ENCODE measurements at regions not wholly inside any gene's neighbourhood (a gene's known extent, or its start where the extent isn't known, plus 50 kb on each side); places are given as distances from the start of the nearest gene placed in this dataset.

DNA sequence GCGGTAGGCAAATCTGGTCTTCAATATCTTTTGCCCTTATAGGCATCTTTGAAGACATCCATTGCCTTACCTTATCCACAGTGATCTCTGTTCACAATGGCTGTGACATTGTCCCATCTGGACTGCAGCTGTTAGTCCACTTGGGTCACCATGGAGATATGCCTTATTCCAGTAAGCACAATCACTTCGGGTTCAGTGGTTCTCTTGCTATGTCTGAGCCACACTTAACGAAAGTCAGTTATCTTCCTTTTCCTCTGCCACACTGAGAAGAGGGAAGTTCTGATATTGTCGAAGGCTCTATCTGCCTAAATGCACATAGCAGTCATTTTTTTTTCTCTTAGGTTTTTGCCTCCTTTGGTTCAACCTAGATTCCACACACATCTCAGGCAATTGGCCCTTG is 119.0 kb upstream of the SATB1 start:
- ATAC-seq (ENCODE audit: low read depth): no peak
- CTCF ChIA-PET: no interaction called here

More for the DNA sequence above, 119.0 kb upstream of the SATB1 start:
- H2BK120ac ChIP-seq (ENCODE audit: low read depth, low read length): no peak overlapping the region
- no peak overlapping the region for H3K9ac ChIP-seq (ENCODE audit: low read depth, low read length)
- no peak overlapping the region for H2AK5ac ChIP-seq (ENCODE audit: low read depth, low read length)
- TF ChIP-seq MXI1 (IDR thresholded peaks at IDR 0.05; ENCODE audit: borderline replicate concordance, low read depth, low read length) (no peak), FOS (IDR thresholded peaks at IDR 0.05; ENCODE audit: low read depth, low read length) (no peak), CEBPB (IDR thresholded peaks at IDR 0.05; ENCODE audit: low read depth, low read length) (no peak), SMC3 (IDR thresholded peaks at IDR 0.05; ENCODE audit: low read depth, low read length) (no peak), BHLHE40 (IDR thresholded peaks at IDR 0.05; ENCODE audit: low read depth, low read length) (no peak), MAFK (IDR thresholded peaks at IDR 0.05; ENCODE audit: low read depth, low read length) (no peak), RFX5 (IDR thresholded peaks at IDR 0.05; ENCODE audit: low read depth, low read length) (no peak), POLR2A (IDR thresholded peaks at IDR 0.05; ENCODE audit: low read depth, low read length) (no peak), NFE2L2 (IDR thresholded peaks at IDR 0.05; ENCODE audit: low read depth, low read length) (no peak), MAZ (IDR thresholded peaks at IDR 0.05; ENCODE audit: borderline replicate concordance, low read depth, low read length) (no peak), RCOR1 (IDR thresholded peaks at IDR 0.05; ENCODE audit: insufficient replicate concordance, low read length) (no peak), RAD21 (IDR thresholded peaks at IDR 0.05; ENCODE audit: low read length) (no peak), CHD1 (IDR thresholded peaks at IDR 0.05; ENCODE audit: low read depth, low read length) (no peak)
- TF ChIP-seq, protein P1, sequence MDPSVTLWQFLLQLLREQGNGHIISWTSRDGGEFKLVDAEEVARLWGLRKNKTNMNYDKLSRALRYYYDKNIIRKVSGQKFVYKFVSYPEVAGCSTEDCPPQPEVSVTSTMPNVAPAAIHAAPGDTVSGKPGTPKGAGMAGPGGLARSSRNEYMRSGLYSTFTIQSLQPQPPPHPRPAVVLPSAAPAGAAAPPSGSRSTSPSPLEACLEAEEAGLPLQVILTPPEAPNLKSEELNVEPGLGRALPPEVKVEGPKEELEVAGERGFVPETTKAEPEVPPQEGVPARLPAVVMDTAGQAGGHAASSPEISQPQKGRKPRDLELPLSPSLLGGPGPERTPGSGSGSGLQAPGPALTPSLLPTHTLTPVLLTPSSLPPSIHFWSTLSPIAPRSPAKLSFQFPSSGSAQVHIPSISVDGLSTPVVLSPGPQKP (IDR thresholded peaks at IDR 0.05; ENCODE audit: borderline replicate concordance, low read depth, low read length): no peak
- TF ChIP-seq, protein P2, sequence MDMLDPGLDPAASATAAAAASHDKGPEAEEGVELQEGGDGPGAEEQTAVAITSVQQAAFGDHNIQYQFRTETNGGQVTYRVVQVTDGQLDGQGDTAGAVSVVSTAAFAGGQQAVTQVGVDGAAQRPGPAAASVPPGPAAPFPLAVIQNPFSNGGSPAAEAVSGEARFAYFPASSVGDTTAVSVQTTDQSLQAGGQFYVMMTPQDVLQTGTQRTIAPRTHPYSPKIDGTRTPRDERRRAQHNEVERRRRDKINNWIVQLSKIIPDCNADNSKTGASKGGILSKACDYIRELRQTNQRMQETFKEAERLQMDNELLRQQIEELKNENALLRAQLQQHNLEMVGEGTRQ (IDR thresholded peaks at IDR 0.05; ENCODE audit: low read depth, low read length): no peak
- TF ChIP-seq, protein P3, sequence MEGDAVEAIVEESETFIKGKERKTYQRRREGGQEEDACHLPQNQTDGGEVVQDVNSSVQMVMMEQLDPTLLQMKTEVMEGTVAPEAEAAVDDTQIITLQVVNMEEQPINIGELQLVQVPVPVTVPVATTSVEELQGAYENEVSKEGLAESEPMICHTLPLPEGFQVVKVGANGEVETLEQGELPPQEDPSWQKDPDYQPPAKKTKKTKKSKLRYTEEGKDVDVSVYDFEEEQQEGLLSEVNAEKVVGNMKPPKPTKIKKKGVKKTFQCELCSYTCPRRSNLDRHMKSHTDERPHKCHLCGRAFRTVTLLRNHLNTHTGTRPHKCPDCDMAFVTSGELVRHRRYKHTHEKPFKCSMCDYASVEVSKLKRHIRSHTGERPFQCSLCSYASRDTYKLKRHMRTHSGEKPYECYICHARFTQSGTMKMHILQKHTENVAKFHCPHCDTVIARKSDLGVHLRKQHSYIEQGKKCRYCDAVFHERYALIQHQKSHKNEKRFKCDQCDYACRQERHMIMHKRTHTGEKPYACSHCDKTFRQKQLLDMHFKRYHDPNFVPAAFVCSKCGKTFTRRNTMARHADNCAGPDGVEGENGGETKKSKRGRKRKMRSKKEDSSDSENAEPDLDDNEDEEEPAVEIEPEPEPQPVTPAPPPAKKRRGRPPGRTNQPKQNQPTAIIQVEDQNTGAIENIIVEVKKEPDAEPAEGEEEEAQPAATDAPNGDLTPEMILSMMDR (conservative IDR thresholded peaks at IDR 0.05; ENCODE audit: low read depth, low read length): no peak
- no peak overlapping the region for H3K18ac ChIP-seq (ENCODE audit: low read depth, low read length)
- H3K14ac ChIP-seq (replicated peaks; ENCODE audit: low read depth, low read length): no peak overlapping the region
- WGBS, 2 experiments (ENCODE audit: extremely low coverage in 2 of 2, insufficient read length in 1 of 2): no CpG with 5 or more reads among the region's 4 CpGs
- H3K9me3 ChIP-seq (ENCODE audit: control insufficient read depth, insufficient read depth, low read length): peaks cover 3% of the 10 kb centered on the region
- no peak overlapping the region for H2BK5ac ChIP-seq (ENCODE audit: low read depth, low read length, poor library complexity, severe bottlenecking)
- no peak overlapping the region for H2BK20ac ChIP-seq (ENCODE audit: low read depth, low read length)
- no peak overlapping the region for H3K4me2 ChIP-seq (ENCODE audit: low read depth, low read length)
- H3K23ac ChIP-seq (ENCODE audit: low read depth, low read length): no peak overlapping the region
- no peaks in the 10 kb centered on the region for H3K79me1 ChIP-seq (ENCODE audit: low read depth in 1 of 2, low read length in 2 of 2)
- no peaks in the 10 kb centered on the region for H3K4me1 ChIP-seq (ENCODE audit: control insufficient read depth, insufficient read depth, low read length)
- no peak overlapping the region for H4K5ac ChIP-seq (ENCODE audit: low read depth, low read length)
- no peaks in the 10 kb centered on the region for H3K9me1 ChIP-seq (ENCODE audit: insufficient read depth, low read length)
- H2BK15ac ChIP-seq (ENCODE audit: low read depth, low read length): no peak overlapping the region
- H3K4me3 ChIP-seq (ENCODE audit: insufficient read depth, low read depth, low read length): no peak overlapping the region
- no peaks in the 10 kb centered on the region for H3K27me3 ChIP-seq (ENCODE audit: control insufficient read depth, insufficient read depth, low read length)
- no peak overlapping the region for H4K91ac ChIP-seq (ENCODE audit: insufficient read depth, low read depth, low read length)
- intact Hi-C loops (cut with micrococcal nuclease) (no loop called here), in situ Hi-C loops (cut with MboI; ENCODE audit: low sequenced_read_pairs) (no loop called here), dilution Hi-C loops (cut with HindIII; ENCODE audit: low sequenced_read_pairs, unreplicated experiment) (no loop called here)
- no peak for DNase-seq
- H2AK9ac ChIP-seq (replicated peaks; ENCODE audit: low read depth, low read length, poor library complexity): no peak overlapping the region
- no peak overlapping the region for H3K27ac ChIP-seq (ENCODE audit: insufficient read depth, low read length)
- POLR2A ChIA-PET (ENCODE audit: unreplicated experiment): no interaction called here
- H3K4ac ChIP-seq (ENCODE audit: low read depth, low read length): no peak overlapping the region
- no peak overlapping the region for H2AFZ ChIP-seq (replicated peaks; ENCODE audit: low read length, poor library complexity)
- no peak overlapping the region for H3K56ac ChIP-seq (ENCODE audit: extremely low read depth, insufficient read depth, low read length)
- no peak overlapping the region for H4K8ac ChIP-seq (ENCODE audit: low read depth in 2 of 2, low read length in 2 of 2)
- no TSS peak for BruUV-seq (replicated peaks)
- no peaks in the 10 kb centered on the region for H4K20me1 ChIP-seq (ENCODE audit: insufficient read depth, low read length)
- no peaks in the 10 kb centered on the region for H3K36me3 ChIP-seq (ENCODE audit: control insufficient read depth, insufficient read depth, low read length)
